Parathyroid adenoma (tissue), 2 donors: ENCODE measurements at regions not wholly inside any gene's neighbourhood (a gene's known extent, or its start where the extent isn't known, plus 50 kb on each side); places are given as distances from the start of the nearest gene placed in this dataset.

Experiments
- H2AFZ ChIP-seq: fragments of 300-600 bp; sonication (generic); one replicate; pipeline ENCODE4 v1.7.0; 2017; ENCODE audit warnings: antibody characterized with exemption, mild to moderate bottlenecking
- H3K27ac ChIP-seq: fragments of 300-600 bp; sonication (generic); one replicate; pipeline ENCODE4 v1.7.0; 2017
- H3K27me3 ChIP-seq: fragments of 300-600 bp; sonication (generic); one replicate; pipeline ENCODE4 v1.7.0; 2017; ENCODE audit warnings: low read length; ENCODE audit not compliant: control insufficient read depth, insufficient read depth
- H3K36me3 ChIP-seq: fragments of 300-600 bp; sonication (generic); one replicate; pipeline ENCODE4 v1.7.0; 2017; ENCODE audit warnings: low read length; ENCODE audit not compliant: control insufficient read depth, insufficient read depth
- H3K4me1 ChIP-seq: fragments of 300-600 bp; sonication (generic); one replicate; pipeline ENCODE4 v1.7.0; 2017; ENCODE audit warnings: control low read depth
- H3K4me2 ChIP-seq: fragments of 300-600 bp; sonication (generic); one replicate; pipeline ENCODE4 v1.7.0; 2017; ENCODE audit warnings: low read length
- H3K4me3 ChIP-seq: fragments of 300-600 bp; sonication (generic); one replicate; pipeline ENCODE4 v1.7.0; 2017; ENCODE audit warnings: low read depth, low read length
- H3K79me2 ChIP-seq: fragments of 300-600 bp; sonication (generic); one replicate; pipeline ENCODE4 v1.7.0; 2017; ENCODE audit warnings: control low read depth
- H3K9ac ChIP-seq: fragments of 300-600 bp; sonication (generic); one replicate; pipeline ENCODE4 v1.7.0; 2017; ENCODE audit warnings: mild to moderate bottlenecking
- H3K9me3 ChIP-seq: fragments of 300-600 bp; sonication (generic); one replicate; pipeline ENCODE4 v1.7.0; 2017; ENCODE audit warnings: low read length; ENCODE audit not compliant: control insufficient read depth
- CTCF ChIP-seq: fragments of 300-600 bp; sonication (generic); IDR thresholded peaks from one replicate; pipeline ENCODE4 v1.7.0; 2017; ENCODE audit warnings: antibody characterized with exemption, mild to moderate bottlenecking
- donor health status: primary hyperparathyroidism.

- Histone ChIP-seq H2AFZ (no peak overlapping the region), H3K36me3 (no peaks in the 10 kb centered on the region), H3K9ac (no peak overlapping the region), H3K27ac (no peak overlapping the region), H3K9me3 (no peaks in the 10 kb centered on the region), H3K27me3 (no peaks in the 10 kb centered on the region), H3K79me2 (no peaks in the 10 kb centered on the region), H3K4me2 (no peak overlapping the region), H3K4me1 (no peaks in the 10 kb centered on the region), H3K4me3 (no peak overlapping the region)
- TF ChIP-seq CTCF, result no peak
Observed at GRCh38 chr18:28740575-28740974, 563.6 kb upstream of the CDH2 start.

GRCh38 chr18:28736951-28737350 is 560.0 kb upstream of the CDH2 start:
- no peaks in the 10 kb centered on the region for H3K4me1 ChIP-seq
- H3K27me3 ChIP-seq, result no peaks in the 10 kb centered on the region
- TF ChIP-seq CTCF, result no peak
- H3K9ac ChIP-seq, result no peak overlapping the region
- H3K79me2 ChIP-seq, result no peaks in the 10 kb centered on the region
- no peaks in the 10 kb centered on the region for H3K9me3 ChIP-seq
- no peaks in the 10 kb centered on the region for H3K36me3 ChIP-seq
- H3K4me2 ChIP-seq, result no peak overlapping the region
- no peak overlapping the region for H2AFZ ChIP-seq
- H3K27ac ChIP-seq, result no peak overlapping the region
- no peak overlapping the region for H3K4me3 ChIP-seq

- H3K27ac ChIP-seq, result no peak overlapping the region
- no peak overlapping the region for H2AFZ ChIP-seq
- no peak overlapping the region for H3K4me3 ChIP-seq
- H3K36me3 ChIP-seq, result no peaks in the 10 kb centered on the region
- no peaks in the 10 kb centered on the region for H3K9me3 ChIP-seq
- H3K4me1 ChIP-seq, result no peaks in the 10 kb centered on the region
- no peak overlapping the region for H3K4me2 ChIP-seq
- no peaks in the 10 kb centered on the region for H3K27me3 ChIP-seq
- H3K79me2 ChIP-seq, result no peaks in the 10 kb centered on the region
- H3K9ac ChIP-seq, result no peak overlapping the region
- no peak for TF ChIP-seq CTCF
Observed at GRCh38 chr18:28736223-28736622, 559.3 kb upstream of the CDH2 start.

- H3K9me3 ChIP-seq, result no peaks in the 10 kb centered on the region
- no peak overlapping the region for H3K4me3 ChIP-seq
- no peak overlapping the region for H2AFZ ChIP-seq
- H3K36me3 ChIP-seq, result no peaks in the 10 kb centered on the region
- H3K9ac ChIP-seq, result no peak overlapping the region
- no peaks in the 10 kb centered on the region for H3K27me3 ChIP-seq
- no peak overlapping the region for H3K4me2 ChIP-seq
- H3K79me2 ChIP-seq, result no peaks in the 10 kb centered on the region
- TF ChIP-seq CTCF, result no peak
- H3K4me1 ChIP-seq, result no peaks in the 10 kb centered on the region
- H3K27ac ChIP-seq, result no peak overlapping the region
Observed at GRCh38 chr18:28735731-28736130, 558.8 kb upstream of the CDH2 start.

- no peak overlapping the region for H3K27ac ChIP-seq
- no peaks in the 10 kb centered on the region for H3K9me3 ChIP-seq
- H3K4me2 ChIP-seq, result no peak overlapping the region
- H3K9ac ChIP-seq, result no peak overlapping the region
- no peaks in the 10 kb centered on the region for H3K79me2 ChIP-seq
- H3K36me3 ChIP-seq, result no peaks in the 10 kb centered on the region
- no peak overlapping the region for H3K4me3 ChIP-seq
- H3K4me1 ChIP-seq, result no peaks in the 10 kb centered on the region
- H2AFZ ChIP-seq, result no peak overlapping the region
- no peaks in the 10 kb centered on the region for H3K27me3 ChIP-seq
- no peak for TF ChIP-seq CTCF
Observed at GRCh38 chr18:28729321-28729720, 552.4 kb upstream of the CDH2 start.
